ENCODE measurements at regions not wholly inside any gene's neighbourhood (a gene's known extent, or its start where the extent isn't known, plus 50 kb on each side); places are given as distances from the start of the nearest gene placed in this dataset.
A peak's percentile ranks its signal among the peaks of the same experiment; 100 is the strongest.
"Not testable (repeated sequence)": the region's sequence is repeated elsewhere in the genome, so short reads cannot be mapped to it uniquely, and the experiment has no call there.

DNA sequence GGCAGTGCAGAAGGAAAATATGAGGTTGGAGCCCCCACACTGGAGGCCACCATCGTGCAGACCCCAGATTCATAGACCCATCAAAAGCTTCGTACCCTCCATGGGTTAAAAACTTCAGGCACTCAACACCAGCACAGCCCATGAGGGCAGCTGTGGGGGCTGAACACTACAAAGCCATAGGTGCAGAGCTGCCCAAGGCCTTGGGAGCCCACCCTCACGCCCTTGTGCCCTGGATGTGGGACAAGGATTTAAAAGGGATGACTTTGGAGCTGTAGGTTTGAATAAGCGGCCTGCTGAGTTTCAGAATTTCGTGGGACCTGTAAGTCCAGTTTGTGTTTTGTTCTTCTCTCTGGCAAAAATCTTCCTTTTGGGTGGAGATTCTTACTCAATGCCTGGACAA, 747.6 kb downstream of the SPATA31A6 start:
- H3K27me3 ChIP-seq; H3K9me3 ChIP-seq; H3K4me3 ChIP-seq; intact Hi-C loops (cut with DNase I); H3K4me1 ChIP-seq; H3K36me3 ChIP-seq; H3K27ac ChIP-seq (replicated peaks in 1 of 4); DNase-seq (ENCODE audit: extremely low spot score): not testable (repeated sequence)
- 100% methylated on average over 2 of the region's 5 CpGs for WGBS

DNA sequence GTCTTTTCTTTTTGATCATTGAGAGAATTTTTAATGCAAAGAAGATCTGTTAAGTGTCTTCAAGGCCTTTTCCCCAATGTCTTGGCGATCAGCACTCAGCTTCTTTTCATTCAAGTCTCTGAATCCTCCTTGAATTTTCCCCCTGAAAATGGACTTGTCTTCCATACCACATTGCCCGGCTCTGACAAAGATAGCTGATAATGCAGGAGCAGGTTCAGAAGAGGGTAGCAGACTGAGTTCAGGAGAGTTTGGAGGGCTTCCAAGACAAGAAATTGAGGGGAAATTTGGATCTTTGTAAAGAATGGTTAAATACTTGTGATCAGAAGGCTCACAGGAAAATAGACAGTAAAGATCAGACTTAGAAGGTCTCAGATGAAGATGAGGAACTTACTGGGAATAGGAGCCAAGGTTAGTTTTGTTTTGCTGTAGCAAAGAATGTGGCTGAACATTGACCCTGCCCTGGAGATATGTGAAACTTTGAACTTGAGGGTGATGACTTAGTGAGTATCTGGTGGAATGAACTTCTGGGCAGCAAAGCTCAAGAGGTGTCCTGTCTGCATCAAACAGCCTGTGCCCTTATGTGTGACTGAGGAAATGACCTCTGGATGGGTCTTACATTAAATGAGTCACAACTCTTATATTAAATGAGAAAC, 754.2 kb downstream of the SPATA31A6 start:
- H3K36me3 ChIP-seq; DNase-seq (ENCODE audit: extremely low spot score); H3K4me3 ChIP-seq; H3K27ac ChIP-seq (replicated peaks in 1 of 4); intact Hi-C loops (cut with DNase I); H3K27me3 ChIP-seq; H3K4me1 ChIP-seq; H3K9me3 ChIP-seq: not testable (repeated sequence)
- 36% methylated on average over 2 of the region's 2 CpGs for WGBS

DNA sequence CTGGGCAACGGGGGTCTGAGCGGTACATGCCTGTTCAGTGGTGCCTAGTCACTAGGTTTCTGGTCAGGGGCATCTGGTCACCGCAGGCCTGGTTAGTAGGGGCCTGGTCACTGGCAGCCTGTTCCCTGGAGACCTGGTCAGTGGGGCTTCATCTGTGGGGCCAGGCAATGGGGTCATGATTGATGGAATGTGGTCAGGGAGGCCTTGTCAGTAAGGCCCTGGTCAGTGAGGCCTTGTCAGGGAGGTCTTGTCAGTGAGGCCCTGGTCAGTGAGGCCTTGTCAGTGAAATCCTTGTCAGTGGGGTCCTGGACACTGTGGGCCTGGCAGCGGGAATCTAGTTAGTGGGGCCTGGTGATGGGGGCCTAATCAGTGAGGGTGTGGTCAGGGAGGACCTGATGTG, 763.6 kb downstream of the SPATA31A6 start:
- DNase-seq (ENCODE audit: extremely low spot score): peak; percentile 93
- H3K4me1 ChIP-seq; intact Hi-C loops (cut with DNase I); H3K27me3 ChIP-seq; H3K9me3 ChIP-seq; H3K36me3 ChIP-seq; H3K27ac ChIP-seq (replicated peaks in 1 of 4); H3K4me3 ChIP-seq: not testable (repeated sequence)
- WGBS: 60% methylated on average over 1 of the region's 4 CpGs

DNA sequence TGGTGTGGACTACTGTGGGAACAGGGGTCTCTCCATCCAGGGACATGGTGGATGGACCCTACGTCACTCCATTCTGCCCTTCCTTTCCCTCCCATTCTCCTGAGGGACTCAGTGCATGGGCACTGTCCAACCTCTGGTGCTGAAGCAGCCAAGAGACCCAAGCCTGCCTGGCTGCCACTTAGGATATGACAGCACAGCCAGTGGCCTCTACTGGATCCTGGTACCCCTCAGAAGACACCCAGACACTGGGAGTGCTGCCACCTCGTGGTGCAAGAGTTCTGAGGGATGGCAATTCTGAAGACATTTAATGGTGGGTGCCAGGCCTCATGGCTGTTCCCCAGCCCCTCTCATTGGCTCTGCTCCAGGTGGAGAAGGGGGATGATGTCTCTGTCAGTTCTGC, 767.8 kb downstream of the SPATA31A6 start:
- H3K27me3 ChIP-seq; H3K27ac ChIP-seq (replicated peaks in 1 of 4); H3K4me1 ChIP-seq; H3K9me3 ChIP-seq; DNase-seq (ENCODE audit: extremely low spot score); intact Hi-C loops (cut with DNase I); H3K4me3 ChIP-seq; H3K36me3 ChIP-seq: not testable (repeated sequence)
- WGBS: 50% methylated on average over 2 of the region's 2 CpGs

DNA sequence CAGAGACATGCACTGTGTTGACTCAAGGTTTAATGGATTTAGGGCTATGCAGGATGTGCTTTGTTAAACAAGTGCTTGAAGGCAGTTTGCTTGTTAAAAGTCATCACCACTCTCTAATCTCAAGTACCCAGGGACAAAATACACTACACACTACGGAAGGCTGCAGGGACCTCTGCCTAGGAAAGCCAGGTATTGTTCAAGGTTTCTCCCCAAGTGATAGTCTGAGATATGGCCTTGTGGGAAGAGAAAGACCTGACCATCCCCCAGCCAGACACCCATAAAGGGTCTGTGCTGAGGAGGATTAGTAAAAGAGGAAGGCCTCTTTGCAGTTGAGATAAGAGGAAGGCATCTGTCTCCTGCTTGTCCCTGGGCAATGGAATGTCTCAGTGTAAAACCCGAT, 781.7 kb downstream of the SPATA31A6 start:
- H3K36me3 ChIP-seq; H3K4me1 ChIP-seq; H3K27me3 ChIP-seq; intact Hi-C loops (cut with DNase I); H3K27ac ChIP-seq (replicated peaks in 1 of 4); DNase-seq (ENCODE audit: extremely low spot score); H3K9me3 ChIP-seq; H3K4me3 ChIP-seq: not testable (repeated sequence)
- 71% methylated on average over 1 of the region's 2 CpGs for WGBS

DNA sequence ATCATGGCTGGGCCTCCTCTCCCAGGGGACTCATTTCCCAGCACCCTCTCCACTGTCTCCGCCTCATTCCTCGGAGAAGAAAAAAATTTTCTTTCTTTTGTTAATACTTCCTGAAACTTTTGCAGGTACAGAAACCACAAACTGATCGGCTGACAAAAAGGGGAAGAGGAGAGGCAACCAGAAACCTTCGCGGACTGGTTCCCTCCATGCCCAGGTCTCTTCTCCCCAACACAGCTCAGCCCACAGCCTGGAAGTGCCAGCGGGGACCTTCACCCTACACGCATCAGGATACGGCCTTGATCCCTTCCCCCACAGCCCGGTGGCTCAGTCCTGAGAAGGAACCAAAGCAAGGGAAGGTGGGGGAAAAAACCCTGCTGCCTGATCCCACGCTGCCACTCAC, 788.4 kb downstream of the SPATA31A6 start:
- H3K36me3 ChIP-seq; H3K9me3 ChIP-seq; H3K4me1 ChIP-seq; DNase-seq (ENCODE audit: extremely low spot score); H3K27me3 ChIP-seq; H3K27ac ChIP-seq (replicated peaks in 1 of 4); H3K4me3 ChIP-seq; intact Hi-C loops (cut with DNase I): not testable (repeated sequence)
- 92% methylated on average over 10 of the region's 10 CpGs for WGBS

DNA sequence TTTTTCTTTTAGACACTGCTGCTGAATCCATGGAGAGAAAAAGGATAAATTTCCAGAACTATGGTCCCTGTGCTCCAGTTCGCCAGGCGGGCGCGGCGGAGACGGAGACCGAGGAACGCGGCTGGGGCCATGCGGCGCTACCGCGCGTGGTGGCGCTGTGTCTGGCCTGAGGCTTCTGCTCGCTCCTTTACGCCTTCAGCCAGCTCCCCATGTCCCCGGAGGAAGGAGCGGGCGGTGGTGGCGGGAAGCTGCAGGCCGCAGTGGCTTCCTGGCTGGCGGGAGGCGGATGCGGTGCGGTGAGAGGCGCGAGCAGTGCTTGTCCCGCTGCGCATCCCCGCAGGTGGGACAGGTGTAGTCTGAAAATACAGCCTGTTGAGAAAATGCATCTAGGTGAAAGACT, 791.3 kb downstream of the SPATA31A6 start:
- whole genome bisulfite sequencing: 40% methylated on average over 28 of the region's 31 CpGs

DNA sequence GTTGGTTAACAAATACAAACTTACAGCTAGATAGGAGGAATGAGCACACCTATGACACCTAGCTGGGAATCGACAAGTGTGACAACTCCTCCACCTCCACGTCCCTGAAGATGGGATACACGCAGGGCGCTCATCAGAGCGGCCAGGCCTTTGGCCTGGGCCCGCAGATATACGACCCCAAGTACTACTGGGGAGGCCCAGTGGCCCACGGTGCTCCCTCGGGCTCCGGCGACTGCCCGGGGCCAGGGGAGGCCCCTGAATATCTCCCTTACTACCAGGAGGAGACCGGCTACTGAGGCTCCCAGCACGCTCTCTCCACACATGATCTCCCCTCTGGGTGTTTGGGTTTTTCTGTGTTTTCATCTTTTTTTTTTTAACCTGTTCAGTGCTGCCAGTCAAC, 801.3 kb downstream of the SPATA31A6 start:
- H3K9me3 ChIP-seq; H3K4me1 ChIP-seq; DNase-seq (ENCODE audit: extremely low spot score); H3K4me3 ChIP-seq; H3K27ac ChIP-seq (replicated peaks in 1 of 4); H3K36me3 ChIP-seq; H3K27me3 ChIP-seq; intact Hi-C loops (cut with DNase I): not testable (repeated sequence)
- 87% methylated on average over 14 of the region's 14 CpGs for WGBS

More for the DNA sequence above, 791.3 kb downstream of the SPATA31A6 start:
- H3K9me3 ChIP-seq; intact Hi-C loops (cut with DNase I); H3K27ac ChIP-seq (replicated peaks in 1 of 4); DNase-seq (ENCODE audit: extremely low spot score); H3K4me3 ChIP-seq; H3K4me1 ChIP-seq; H3K27me3 ChIP-seq; H3K36me3 ChIP-seq: not testable (repeated sequence)

Measured in esophagus muscularis mucosa (tissue), 4 donors.